Colonic mucosa (tissue), 4 donors: ENCODE measurements at regions not wholly inside any gene's neighbourhood (a gene's known extent, or its start where the extent isn't known, plus 50 kb on each side); places are given as distances from the start of the nearest gene placed in this dataset.

Experiments
- DNase-seq: peaks from one replicate; pipeline ENCODE4 v3.0.0-alpha.2; 2020
- H3K27ac ChIP-seq: fragments of 200-600 bp; one replicate; pipeline ENCODE4 v1.8.0; 2021
- H3K27me3 ChIP-seq: fragments of 200-600 bp; one replicate; pipeline ENCODE4 v1.8.0; 2021
- H3K36me3 ChIP-seq: fragments of 200-600 bp; one replicate; pipeline ENCODE4 v1.8.0; 2021
- H3K4me1 ChIP-seq: fragments of 200-600 bp; one replicate; pipeline ENCODE4 v1.8.0; 2021; ENCODE audit warnings: mild to moderate bottlenecking
- H3K4me3 ChIP-seq: fragments of 200-600 bp; one replicate; pipeline ENCODE4 v1.8.0; 2021
- H3K9ac ChIP-seq, 2 donors: one replicate each; pipeline ENCODE4 v1.7.0; 2013; ENCODE audit warnings: control low read depth in 2 of 2, low read depth in 2 of 2, low read length in 2 of 2
- H3K9me3 ChIP-seq: fragments of 200-600 bp; one replicate; pipeline ENCODE4 v1.8.0; 2021
- CTCF ChIP-seq: fragments of 200-600 bp; IDR thresholded peaks from one replicate; pipeline ENCODE4 v1.8.0; 2022; ENCODE audit warnings: antibody characterized with exemption, mild to moderate bottlenecking
- intact Hi-C: fragments of 100-400 bp; cut with DNase I; formaldehyde crosslinking; loops from one replicate; pipeline ENCODE4 v1.14.1; 2022
- donor health status: healthy.
- donor health status: DM: no; HTN: no; CAD: no.
- donor health status: DM: no; HTN: no; CAD: no.

GRCh38 chr4:183563874-183564273 is 59.0 kb downstream of the ING2 start:
- H3K4me3 ChIP-seq: no peak overlapping the region
- H3K27ac ChIP-seq: no peak overlapping the region
- no peaks in the 10 kb centered on the region for H3K9me3 ChIP-seq
- H3K27me3 ChIP-seq: no peaks in the 10 kb centered on the region
- no peaks in the 10 kb centered on the region for H3K4me1 ChIP-seq
- no peaks in the 10 kb centered on the region for H3K36me3 ChIP-seq
- no peak overlapping the region for H3K9ac ChIP-seq
- intact Hi-C loops: no loop called here
- no peak for DNase-seq
- no peak for TF ChIP-seq CTCF

GRCh38 chr4:183571350-183571941 is 66.6 kb downstream of the ING2 start:
- DNase-seq: peak; percentile 22
- no peak for TF ChIP-seq CTCF
- intact Hi-C loops: no loop called here
- no peaks in the 10 kb centered on the region for H3K9me3 ChIP-seq
- no peak overlapping the region for H3K9ac ChIP-seq
- H3K4me3 ChIP-seq: no peak overlapping the region
- no peak overlapping the region for H3K27ac ChIP-seq
- no peaks in the 10 kb centered on the region for H3K36me3 ChIP-seq
- no peaks in the 10 kb centered on the region for H3K4me1 ChIP-seq
- H3K27me3 ChIP-seq: no peaks in the 10 kb centered on the region

GRCh38 chr4:183576701-183577404 is 72.0 kb downstream of the ING2 start:
- H3K27me3 ChIP-seq: no peaks in the 10 kb centered on the region
- no peaks in the 10 kb centered on the region for H3K4me1 ChIP-seq
- H3K27ac ChIP-seq: no peak overlapping the region
- H3K9ac ChIP-seq: no peak overlapping the region
- TF ChIP-seq CTCF: no peak
- no peak overlapping the region for H3K4me3 ChIP-seq
- no peaks in the 10 kb centered on the region for H3K36me3 ChIP-seq
- DNase-seq: no peak
- H3K9me3 ChIP-seq: no peaks in the 10 kb centered on the region
- intact Hi-C loops: no loop called here

GRCh38 chr4:183580370-183580769 is 75.5 kb downstream of the ING2 start:
- Histone ChIP-seq H3K9ac (no peak overlapping the region), H3K9me3 (no peaks in the 10 kb centered on the region), H3K27me3 (no peaks in the 10 kb centered on the region), H3K27ac (no peak overlapping the region), H3K4me1 (no peaks in the 10 kb centered on the region), H3K36me3 (no peaks in the 10 kb centered on the region), H3K4me3 (no peak overlapping the region)
- no peak for TF ChIP-seq CTCF
- DNase-seq: no peak
- intact Hi-C loops: no loop called here

- H3K36me3 ChIP-seq: no peaks in the 10 kb centered on the region
- TF ChIP-seq CTCF: no peak
- intact Hi-C loops: no loop called here
- no peak for DNase-seq
- no peak overlapping the region for H3K4me3 ChIP-seq
- H3K9me3 ChIP-seq: no peaks in the 10 kb centered on the region
- H3K9ac ChIP-seq: no peak overlapping the region
- H3K4me1 ChIP-seq: no peaks in the 10 kb centered on the region
- H3K27me3 ChIP-seq: no peaks in the 10 kb centered on the region
- no peak overlapping the region for H3K27ac ChIP-seq
These were observed 76.0 kb downstream of the ING2 start for GRCh38 chr4:183580849-183581248.
